HG02852 (cell line): ENCODE measurements at regions not wholly inside any gene's neighbourhood (a gene's known extent, or its start where the extent isn't known, plus 50 kb on each side); places are given as distances from the start of the nearest gene placed in this dataset.

Source experiments
- ATAC-seq: cut with Tn5 transposase; IDR thresholded peaks from one replicate; pipeline ENCODE4 v1.9.1; 2021; ENCODE audit warnings: mild to moderate bottlenecking, moderate library complexity; ENCODE audit not compliant: unreplicated experiment

GRCh38 chr2:219878516-219878915 lies 251.1 kb downstream of the SLC4A3 start:
- no peak for ATAC-seq

- no peak for ATAC-seq
These were observed 254.4 kb downstream of the SLC4A3 start for GRCh38 chr2:219881851-219882250.

- no peak for ATAC-seq
These were observed 259.2 kb downstream of the SLC4A3 start for GRCh38 chr2:219886615-219887014.

- ATAC-seq: no peak
These were observed 260.4 kb downstream of the SLC4A3 start for GRCh38 chr2:219887870-219888269.

GRCh38 chr2:219893541-219893940 lies 266.1 kb downstream of the SLC4A3 start:
- ATAC-seq: no peak

- no peak for ATAC-seq
These were observed 270.0 kb downstream of the SLC4A3 start for GRCh38 chr2:219897456-219897855.

- peak; percentile 77 for ATAC-seq
These were observed 273.7 kb downstream of the SLC4A3 start for GRCh38 chr2:219901155-219901554.

GRCh38 chr2:219902891-219903552 lies 275.6 kb downstream of the SLC4A3 start:
- ATAC-seq: no peak

- no peak for ATAC-seq
These were observed 278.2 kb downstream of the SLC4A3 start for GRCh38 chr2:219905640-219906039.

GRCh38 chr2:219906114-219907010 lies 278.9 kb downstream of the SLC4A3 start:
- no peak for ATAC-seq

GRCh38 chr2:219907011-219907365 lies 279.6 kb downstream of the SLC4A3 start:
- no peak for ATAC-seq

GRCh38 chr2:219908538-219908937 lies 281.1 kb downstream of the SLC4A3 start:
- no peak for ATAC-seq

- no peak for ATAC-seq
These were observed 284.1 kb downstream of the SLC4A3 start for GRCh38 chr2:219911541-219911940.

GRCh38 chr2:219912491-219912921 lies 285.1 kb downstream of the SLC4A3 start:
- no peak for ATAC-seq

- ATAC-seq: no peak
These were observed 287.1 kb downstream of the SLC4A3 start for GRCh38 chr2:219914577-219914976.

- no peak for ATAC-seq
These were observed 288.9 kb downstream of the SLC4A3 start for GRCh38 chr2:219916281-219916680.

- no peak for ATAC-seq
These were observed 289.5 kb downstream of the SLC4A3 start for GRCh38 chr2:219916726-219917440.

- ATAC-seq: no peak
These were observed 290.8 kb downstream of the SLC4A3 start for GRCh38 chr2:219918254-219918653.

GRCh38 chr2:219918944-219919343 lies 291.5 kb downstream of the SLC4A3 start:
- ATAC-seq: no peak

- ATAC-seq: no peak
These were observed 292.1 kb downstream of the SLC4A3 start for GRCh38 chr2:219919506-219919905.

- ATAC-seq: no peak
These were observed 302.4 kb downstream of the SLC4A3 start for GRCh38 chr2:219929835-219930234.

GRCh38 chr2:219939647-219940046 lies 312.2 kb downstream of the SLC4A3 start:
- ATAC-seq: no peak
